ENCODE measurements at regions not wholly inside any gene's neighbourhood (a gene's known extent, or its start where the extent isn't known, plus 50 kb on each side); places are given as distances from the start of the nearest gene placed in this dataset.
"Not testable (repeated sequence)": the region's sequence is repeated elsewhere in the genome, so short reads cannot be mapped to it uniquely, and the experiment has no call there.

- H3K27ac ChIP-seq (ENCODE audit: extremely low read depth, low read depth, low read length); CTCF ChIA-PET; H3K9me3 ChIP-seq (ENCODE audit: control insufficient read depth, insufficient read depth, low read depth, low read length); H3K36me3 ChIP-seq (ENCODE audit: control insufficient read depth in 2 of 2, insufficient read depth in 1 of 2, low read length in 2 of 2); POLR2A ChIA-PET; H3K4me1 ChIP-seq (ENCODE audit: control insufficient read depth, insufficient read depth, low read length); H3K4me3 ChIP-seq (ENCODE audit: low read depth, low read length): not testable (repeated sequence)
Observed at GRCh38 chr3:90206482-90206881, 1099.1 kb downstream of the EPHA3 start.

GRCh38 chr3:90207353-90208097 lies 1100.1 kb downstream of the EPHA3 start:
- H3K27ac ChIP-seq (ENCODE audit: extremely low read depth, low read depth, low read length); CTCF ChIA-PET; H3K36me3 ChIP-seq (ENCODE audit: control insufficient read depth in 2 of 2, insufficient read depth in 1 of 2, low read length in 2 of 2); H3K4me1 ChIP-seq (ENCODE audit: control insufficient read depth, insufficient read depth, low read length); H3K4me3 ChIP-seq (ENCODE audit: low read depth, low read length); POLR2A ChIA-PET; H3K9me3 ChIP-seq (ENCODE audit: control insufficient read depth, insufficient read depth, low read depth, low read length): not testable (repeated sequence)

GRCh38 chr3:90221900-90222299 lies 1114.5 kb downstream of the EPHA3 start:
- H3K36me3 ChIP-seq (ENCODE audit: control insufficient read depth in 2 of 2, insufficient read depth in 1 of 2, low read length in 2 of 2) = no peaks in the 10 kb centered on the region
- H3K4me1 ChIP-seq (ENCODE audit: control insufficient read depth, insufficient read depth, low read length) = no peaks in the 10 kb centered on the region
- CTCF ChIA-PET = interaction anchor here (1.0 kb wide), 1 partner anchor 14 kb away, joined by 4 read pairs; no protein-coding TSS in a partner anchor
- no peaks in the 10 kb centered on the region for H3K9me3 ChIP-seq (ENCODE audit: control insufficient read depth, insufficient read depth, low read depth, low read length)
- no peak overlapping the region for H3K4me3 ChIP-seq (ENCODE audit: low read depth, low read length)
- POLR2A ChIA-PET = no interaction called here
- no peak overlapping the region for H3K27ac ChIP-seq (ENCODE audit: extremely low read depth, low read depth, low read length)
- TF ChIP-seq ZSCAN18 (tag by site-specific recombination; IDR thresholded peaks at IDR 0.05) (no peak), TCF7L2 (IDR thresholded peaks at IDR 0.05; ENCODE audit: borderline replicate concordance, low read depth, low read length) (no peak)

- H3K4me3 ChIP-seq (ENCODE audit: low read depth, low read length) = no peak overlapping the region
- CTCF ChIA-PET = no interaction called here
- H3K36me3 ChIP-seq (ENCODE audit: control insufficient read depth in 2 of 2, insufficient read depth in 1 of 2, low read length in 2 of 2) = no peaks in the 10 kb centered on the region
- H3K4me1 ChIP-seq (ENCODE audit: control insufficient read depth, insufficient read depth, low read length) = no peaks in the 10 kb centered on the region
- no peaks in the 10 kb centered on the region for H3K9me3 ChIP-seq (ENCODE audit: control insufficient read depth, insufficient read depth, low read depth, low read length)
- POLR2A ChIA-PET = no interaction called here
- TF ChIP-seq ZNF274 (IDR thresholded peaks at IDR 0.05; ENCODE audit: low read length) (no peak), ZNF274 (tag by site-specific recombination; IDR thresholded peaks at IDR 0.05; ENCODE audit: borderline replicate concordance) (no peak), OSR2 (tag by site-specific recombination; IDR thresholded peaks at IDR 0.05) (no peak), ZNF843 (tag by site-specific recombination; IDR thresholded peaks at IDR 0.05) (no peak), ZNF747 (tag by site-specific recombination; IDR thresholded peaks at IDR 0.05) (no peak), ZNF248 (tag by site-specific recombination; IDR thresholded peaks at IDR 0.05) (no peak), ZNF223 (tag by site-specific recombination; IDR thresholded peaks at IDR 0.05) (no peak), KLF10 (tag by site-specific recombination; IDR thresholded peaks at IDR 0.05) (no peak), ZNF704 (tag by site-specific recombination; IDR thresholded peaks at IDR 0.05) (no peak), ZNF701 (tag by site-specific recombination; IDR thresholded peaks at IDR 0.05) (no peak), IKZF3 (tag by site-specific recombination; IDR thresholded peaks at IDR 0.05) (no peak), BCL6B (tag by site-specific recombination; IDR thresholded peaks at IDR 0.05) (no peak), ZNF677 (tag by site-specific recombination; IDR thresholded peaks at IDR 0.05) (no peak), ZNF488 (tag by site-specific recombination; IDR thresholded peaks at IDR 0.05) (no peak), TRIM28 (IDR thresholded peaks at IDR 0.05; ENCODE audit: borderline replicate concordance, low read length) (no peak), ZBTB20 (tag by site-specific recombination; IDR thresholded peaks at IDR 0.05) (no peak), BCL11B (tag by site-specific recombination; IDR thresholded peaks at IDR 0.05; ENCODE audit: low read depth) (no peak)
- H3K27ac ChIP-seq (ENCODE audit: extremely low read depth, low read depth, low read length) = no peak overlapping the region
Observed at GRCh38 chr3:90241481-90241880, 1134.1 kb downstream of the EPHA3 start.

Measured in HEK293 (cell line).